Muscle layer of colon (tissue), 2 donors: ENCODE measurements at regions not wholly inside any gene's neighbourhood (a gene's known extent, or its start where the extent isn't known, plus 50 kb on each side); places are given as distances from the start of the nearest gene placed in this dataset.

Experiments used
- H3K27ac ChIP-seq: one replicate; pipeline ENCODE4 v1.7.0; 2013; ENCODE audit warnings: low read depth, mild to moderate bottlenecking, low read length, moderate library complexity
- H3K27me3 ChIP-seq, 2 donors: one replicate each; pipeline ENCODE4 v1.7.0; 2013; ENCODE audit warnings: low read length in 2 of 2, mild to moderate bottlenecking in 2 of 2; ENCODE audit not compliant: insufficient read depth in 2 of 2, control insufficient read depth in 1 of 2
- H3K36me3 ChIP-seq: one replicate; pipeline ENCODE4 v1.7.0; 2013; ENCODE audit warnings: mild to moderate bottlenecking, low read length; ENCODE audit not compliant: insufficient read depth
- H3K4me1 ChIP-seq: one replicate; pipeline ENCODE4 v1.7.0; 2013; ENCODE audit warnings: mild to moderate bottlenecking, low read length; ENCODE audit not compliant: insufficient read depth
- H3K4me3 ChIP-seq, 2 donors: one replicate each; pipeline ENCODE4 v1.7.0; 2013; ENCODE audit warnings: low read length in 2 of 2, low read depth in 1 of 2, mild to moderate bottlenecking in 1 of 2, moderate library complexity in 1 of 2
- H3K9ac ChIP-seq: one replicate; pipeline ENCODE4 v1.7.0; 2013; ENCODE audit warnings: low read length
- H3K9me3 ChIP-seq: one replicate; pipeline ENCODE4 v1.7.0; 2013; ENCODE audit warnings: mild to moderate bottlenecking, low read length
- donor health status: abdominal sarcoma.
- donor health status: Adenocarcinoma of cecum.

- Histone ChIP-seq H3K27ac (no peak overlapping the region), H3K9ac (no peak overlapping the region), H3K36me3 (no peaks in the 10 kb centered on the region), H3K4me3 (no peak overlapping the region), H3K4me1 (no peaks in the 10 kb centered on the region), H3K27me3 (peaks cover 0 to 4% of the 10 kb centered on the region in 2 donors), H3K9me3 (no peaks in the 10 kb centered on the region)
Measured at GRCh38 chr6:37580176-37580955, 80.7 kb upstream of the CCDC167 start.

- Histone ChIP-seq H3K9me3 (no peaks in the 10 kb centered on the region), H3K9ac (no peak overlapping the region), H3K27me3 (no peaks in the 10 kb centered on the region), H3K36me3 (no peaks in the 10 kb centered on the region), H3K4me1 (no peaks in the 10 kb centered on the region), H3K4me3 (no peak overlapping the region), H3K27ac (no peak overlapping the region)
Measured at GRCh38 chr6:37579444-37580067, 79.9 kb upstream of the CCDC167 start.

GRCh38 chr6:37578104-37578503, 78.4 kb upstream of the CCDC167 start:
- Histone ChIP-seq H3K27ac (no peak overlapping the region), H3K4me3 (no peak overlapping the region), H3K36me3 (no peaks in the 10 kb centered on the region), H3K9ac (no peak overlapping the region), H3K4me1 (no peaks in the 10 kb centered on the region), H3K9me3 (no peaks in the 10 kb centered on the region), H3K27me3 (no peaks in the 10 kb centered on the region)

GRCh38 chr6:37576336-37576737, 76.6 kb upstream of the CCDC167 start:
- Histone ChIP-seq H3K4me3 (no peak overlapping the region), H3K36me3 (no peaks in the 10 kb centered on the region), H3K27me3 (no peaks in the 10 kb centered on the region), H3K27ac (no peak overlapping the region), H3K9me3 (no peaks in the 10 kb centered on the region), H3K4me1 (no peaks in the 10 kb centered on the region), H3K9ac (no peak overlapping the region)

- no peaks in the 10 kb centered on the region for H3K36me3 ChIP-seq
- H3K9me3 ChIP-seq = no peaks in the 10 kb centered on the region
- H3K4me1 ChIP-seq = no peaks in the 10 kb centered on the region
- no peak overlapping the region for H3K4me3 ChIP-seq
- H3K27ac ChIP-seq = no peak overlapping the region
- no peak overlapping the region for H3K9ac ChIP-seq
- no peaks in the 10 kb centered on the region for H3K27me3 ChIP-seq
Measured at GRCh38 chr6:37575221-37575620, 75.5 kb upstream of the CCDC167 start.

- no peaks in the 10 kb centered on the region for H3K4me1 ChIP-seq
- H3K4me3 ChIP-seq = no peak overlapping the region
- H3K9me3 ChIP-seq = no peaks in the 10 kb centered on the region
- no peak overlapping the region for H3K27ac ChIP-seq
- no peaks in the 10 kb centered on the region for H3K27me3 ChIP-seq
- no peaks in the 10 kb centered on the region for H3K36me3 ChIP-seq
- no peak overlapping the region for H3K9ac ChIP-seq
Measured at GRCh38 chr6:37572334-37572733, 72.6 kb upstream of the CCDC167 start.

- H3K9me3 ChIP-seq = no peaks in the 10 kb centered on the region
- no peak overlapping the region for H3K4me3 ChIP-seq
- peaks cover under 1 to 4% of the 10 kb centered on the region in 2 donors for H3K27me3 ChIP-seq
- H3K4me1 ChIP-seq = no peaks in the 10 kb centered on the region
- H3K27ac ChIP-seq = no peak overlapping the region
- no peaks in the 10 kb centered on the region for H3K36me3 ChIP-seq
- H3K9ac ChIP-seq = no peak overlapping the region
Measured at GRCh38 chr6:37570482-37571133, 70.9 kb upstream of the CCDC167 start.

- no peak overlapping the region for H3K9ac ChIP-seq
- no peaks in the 10 kb centered on the region for H3K36me3 ChIP-seq
- H3K9me3 ChIP-seq = no peaks in the 10 kb centered on the region
- H3K4me1 ChIP-seq = no peaks in the 10 kb centered on the region
- H3K4me3 ChIP-seq = no peak overlapping the region
- no peak overlapping the region for H3K27ac ChIP-seq
- H3K27me3 ChIP-seq = peaks cover 6% of the 10 kb centered on the region in 2 donors
Measured at GRCh38 chr6:37569743-37570481, 70.2 kb upstream of the CCDC167 start.

GRCh38 chr6:37569317-37569716, 69.6 kb upstream of the CCDC167 start:
- Histone ChIP-seq H3K27me3 (peaks cover 6% of the 10 kb centered on the region in 2 donors), H3K36me3 (no peaks in the 10 kb centered on the region), H3K27ac (no peak overlapping the region), H3K9ac (no peak overlapping the region), H3K9me3 (no peaks in the 10 kb centered on the region), H3K4me3 (no peak overlapping the region), H3K4me1 (no peaks in the 10 kb centered on the region)

GRCh38 chr6:37566950-37567349, 67.3 kb upstream of the CCDC167 start:
- Histone ChIP-seq H3K4me1 (no peaks in the 10 kb centered on the region), H3K9ac (no peak overlapping the region), H3K27me3 (peaks cover 6% of the 10 kb centered on the region in 2 donors), H3K4me3 (no peak overlapping the region), H3K9me3 (no peaks in the 10 kb centered on the region), H3K27ac (no peak overlapping the region), H3K36me3 (no peaks in the 10 kb centered on the region)
